Ascending aorta (tissue), 2 donors: ENCODE measurements at regions not wholly inside any gene's neighbourhood (a gene's known extent, or its start where the extent isn't known, plus 50 kb on each side); places are given as distances from the start of the nearest gene placed in this dataset.

Experiments used
- DNase-seq, 2 donors: peaks; one replicate each; pipeline ENCODE4 v3.0.0-alpha.2; 2019; ENCODE audit warnings: low spot score in 2 of 2
- H3K27ac ChIP-seq, 2 donors: fragments of 200-600 bp; sonication (generic); one replicate each; pipeline ENCODE4 v1.5.1; 2016 to 2017; ENCODE audit warnings: mild to moderate bottlenecking in 1 of 2
- H3K27me3 ChIP-seq: fragments of 200-600 bp; sonication (generic); one replicate; pipeline ENCODE4 v1.5.1; 2017
- H3K36me3 ChIP-seq, 2 donors: fragments of 200-600 bp; sonication (generic); one replicate each; pipeline ENCODE4 v1.5.1; 2016
- H3K4me1 ChIP-seq, 2 donors: fragments of 200-600 bp; sonication (generic); one replicate each; pipeline ENCODE4 v1.5.1; 2016 to 2017; ENCODE audit warnings: mild to moderate bottlenecking in 1 of 2
- H3K4me3 ChIP-seq, 2 donors: fragments of 200-600 bp; sonication (generic); one replicate each; pipeline ENCODE4 v1.5.1; 2016 to 2017; ENCODE audit warnings: mild to moderate bottlenecking in 1 of 2
- H3K9me3 ChIP-seq, 2 donors: fragments of 200-600 bp; sonication (generic); one replicate each; pipeline ENCODE4 v1.5.1; 2016
- CTCF ChIP-seq, 3 experiments: fragments of 200-600 bp in 2 of 3; fragments of 450-650 bp in 1 of 3; sonication (generic) in 2 of 3; IDR thresholded peaks; one replicate each; pipeline ENCODE4 v1.5.1; 2016 to 2019; ENCODE audit warnings: antibody characterized with exemption in 3 of 3, mild to moderate bottlenecking in 1 of 3, moderate library complexity in 1 of 3
- intact Hi-C: fragments of 100-400 bp; cut with DNase I; formaldehyde crosslinking; loops from one replicate; pipeline ENCODE4 v1.15.1; 2023

GRCh38 chr11:42034826-42035225, 575.4 kb upstream of the LRRC4C start:
- Histone ChIP-seq H3K27me3 (no peaks in the 10 kb centered on the region), H3K4me1 (no peaks in the 10 kb centered on the region), H3K9me3 (no peaks in the 10 kb centered on the region), H3K36me3 (no peaks in the 10 kb centered on the region), H3K4me3 (no peak overlapping the region), H3K27ac (no peak overlapping the region)
- DNase-seq = no peak
- intact Hi-C loops = no loop called here
- no peak for TF ChIP-seq CTCF (IDR thresholded peaks at IDR 0.05)

GRCh38 chr11:42036201-42036600, 576.7 kb upstream of the LRRC4C start:
- no peaks in the 10 kb centered on the region for H3K9me3 ChIP-seq
- DNase-seq = no peak
- no peak overlapping the region for H3K27ac ChIP-seq
- no peak for TF ChIP-seq CTCF (IDR thresholded peaks at IDR 0.05)
- no peak overlapping the region for H3K4me3 ChIP-seq
- no peaks in the 10 kb centered on the region for H3K36me3 ChIP-seq
- intact Hi-C loops = no loop called here
- H3K4me1 ChIP-seq = no peaks in the 10 kb centered on the region
- no peaks in the 10 kb centered on the region for H3K27me3 ChIP-seq

GRCh38 chr11:42043312-42043711, 583.9 kb upstream of the LRRC4C start:
- Histone ChIP-seq H3K27me3 (no peaks in the 10 kb centered on the region), H3K36me3 (no peaks in the 10 kb centered on the region), H3K9me3 (no peaks in the 10 kb centered on the region), H3K4me1 (no peaks in the 10 kb centered on the region), H3K27ac (no peak overlapping the region), H3K4me3 (no peak overlapping the region)
- intact Hi-C loops = no loop called here
- no peak for DNase-seq
- TF ChIP-seq CTCF (IDR thresholded peaks at IDR 0.05) = no peak

- Histone ChIP-seq H3K27ac (no peak overlapping the region), H3K4me3 (no peak overlapping the region)
- intact Hi-C loops = no loop called here
Observed at GRCh38 chr11:42047637-42048555, 588.4 kb upstream of the LRRC4C start.

GRCh38 chr11:42049186-42049585, 589.7 kb upstream of the LRRC4C start:
- intact Hi-C loops = no loop called here
- no peaks in the 10 kb centered on the region for H3K4me1 ChIP-seq
- no peak for TF ChIP-seq CTCF (IDR thresholded peaks at IDR 0.05)
- no peak for DNase-seq
- no peaks in the 10 kb centered on the region for H3K36me3 ChIP-seq
- H3K9me3 ChIP-seq = no peaks in the 10 kb centered on the region
- no peaks in the 10 kb centered on the region for H3K27me3 ChIP-seq
- H3K4me3 ChIP-seq = no peak overlapping the region
- no peak overlapping the region for H3K27ac ChIP-seq

More at GRCh38 chr11:42047637-42048555, 588.4 kb upstream of the LRRC4C start:
- no peak for TF ChIP-seq CTCF (IDR thresholded peaks at IDR 0.05)
- DNase-seq = no peak
- H3K36me3 ChIP-seq = no peaks in the 10 kb centered on the region
- H3K9me3 ChIP-seq = no peaks in the 10 kb centered on the region
- no peaks in the 10 kb centered on the region for H3K27me3 ChIP-seq
- H3K4me1 ChIP-seq = no peaks in the 10 kb centered on the region
